ENCODE measurements at regions not wholly inside any gene's neighbourhood (a gene's known extent, or its start where the extent isn't known, plus 50 kb on each side); places are given as distances from the start of the nearest gene placed in this dataset.

DNA sequence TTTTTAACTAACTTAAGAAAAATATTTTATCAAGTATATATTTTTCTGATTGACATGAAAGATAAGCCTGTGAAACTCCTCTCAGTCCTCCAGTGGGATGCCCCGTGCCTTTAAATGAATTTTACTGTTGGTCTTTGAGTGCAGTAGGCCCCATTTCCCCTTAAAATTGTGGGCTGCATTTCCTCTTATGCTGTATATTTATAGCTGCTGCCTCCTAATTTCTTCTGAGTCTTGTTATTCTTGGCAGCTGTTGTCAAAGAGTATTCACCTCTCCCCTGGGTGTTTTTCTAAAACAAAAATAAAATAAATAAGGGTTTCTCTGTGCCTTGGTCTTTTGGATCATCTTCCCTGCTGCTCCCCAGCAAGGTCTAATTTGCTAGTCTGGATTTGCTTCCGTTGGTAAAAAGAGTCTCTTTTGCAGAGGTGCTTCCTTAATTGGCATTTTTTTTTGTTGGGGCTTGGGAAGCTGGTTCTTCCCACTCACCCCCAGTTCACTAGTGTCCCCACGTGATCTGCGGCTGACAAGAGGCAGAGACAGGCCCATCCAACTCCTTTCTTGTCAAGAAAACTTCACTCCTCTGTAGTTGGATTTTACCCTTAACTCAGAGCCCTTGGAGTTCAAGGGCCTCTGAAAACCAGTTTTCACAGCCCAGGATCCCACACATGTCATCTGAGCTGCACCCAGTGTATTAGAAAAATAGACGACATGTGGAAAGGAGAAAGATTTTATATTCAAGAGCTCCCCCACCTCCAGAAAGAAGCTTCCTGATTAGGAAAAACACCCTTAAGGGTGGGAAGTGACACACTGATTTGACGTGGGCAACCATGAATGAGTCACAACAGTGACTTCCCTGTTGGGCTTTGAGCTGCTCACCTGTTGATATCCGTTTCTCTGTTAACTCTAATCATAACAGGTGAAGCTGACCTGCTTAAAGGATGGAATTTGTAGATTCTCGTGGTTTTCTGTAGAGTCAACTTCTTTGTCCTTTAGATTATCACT, 431.5 kb downstream of the DCDC2C start:
- no peak for DNase-seq (ENCODE audit: low read depth)

DNA sequence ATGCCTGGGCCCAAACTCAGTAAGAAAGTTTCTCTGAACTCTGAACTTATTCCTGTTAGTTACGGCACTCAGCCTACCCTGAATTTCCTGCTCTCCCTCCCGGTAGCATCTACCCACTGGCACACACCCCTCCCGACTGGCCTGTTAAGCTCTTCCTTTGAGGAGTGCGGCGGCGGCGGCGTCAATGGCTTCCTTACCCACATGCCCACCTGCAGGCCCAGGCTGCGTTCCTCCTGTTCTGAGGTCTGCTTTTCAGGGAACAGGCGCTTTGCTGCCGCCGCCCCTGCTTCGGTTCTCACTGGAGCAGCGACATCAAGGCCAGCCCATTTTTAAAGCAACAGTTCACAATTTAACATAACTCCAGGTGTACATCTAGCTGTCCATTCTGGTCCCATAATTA, 432.4 kb downstream of the DCDC2C start:
- no peak for DNase-seq (ENCODE audit: low read depth)

DNA sequence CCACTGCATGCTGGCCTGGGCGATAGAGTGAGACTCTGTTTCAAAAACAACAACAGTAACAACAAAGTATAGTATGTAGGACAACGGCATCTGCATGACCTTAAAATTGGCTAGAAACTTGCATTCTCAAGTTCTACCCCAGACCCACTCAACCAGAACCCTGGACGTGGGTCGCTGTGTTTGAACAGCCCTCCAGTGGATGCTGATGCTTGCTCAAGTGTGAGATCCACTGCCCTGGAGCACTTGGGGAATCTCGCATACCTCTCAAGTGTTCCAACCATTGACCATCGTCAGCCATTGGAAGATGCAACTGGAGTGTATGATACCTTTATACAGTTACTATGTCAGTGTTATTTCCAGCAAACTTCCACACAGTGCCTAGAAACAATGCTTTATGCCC, 435.9 kb downstream of the DCDC2C start:
- no peak for DNase-seq (ENCODE audit: low read depth)

DNA sequence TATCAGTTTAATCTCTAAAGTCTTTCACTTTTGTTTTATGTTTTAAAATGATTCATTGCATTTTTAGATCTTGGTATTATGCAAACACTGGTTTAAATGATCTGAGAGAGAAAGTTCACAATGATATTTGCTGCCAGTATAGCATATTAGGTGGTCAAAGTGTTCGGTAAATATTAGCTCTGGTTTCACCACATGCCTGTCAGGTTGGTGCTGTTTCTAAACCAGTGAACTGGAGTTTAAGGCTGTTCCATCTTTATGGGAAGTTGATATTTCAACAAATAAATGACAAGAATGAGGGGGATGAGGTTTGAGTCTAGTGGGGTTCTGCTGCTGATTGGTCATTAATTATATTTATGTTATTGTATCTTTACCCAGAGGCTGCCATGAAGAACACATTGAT, 436.4 kb downstream of the DCDC2C start:
- no peak for DNase-seq (ENCODE audit: low read depth)

DNA sequence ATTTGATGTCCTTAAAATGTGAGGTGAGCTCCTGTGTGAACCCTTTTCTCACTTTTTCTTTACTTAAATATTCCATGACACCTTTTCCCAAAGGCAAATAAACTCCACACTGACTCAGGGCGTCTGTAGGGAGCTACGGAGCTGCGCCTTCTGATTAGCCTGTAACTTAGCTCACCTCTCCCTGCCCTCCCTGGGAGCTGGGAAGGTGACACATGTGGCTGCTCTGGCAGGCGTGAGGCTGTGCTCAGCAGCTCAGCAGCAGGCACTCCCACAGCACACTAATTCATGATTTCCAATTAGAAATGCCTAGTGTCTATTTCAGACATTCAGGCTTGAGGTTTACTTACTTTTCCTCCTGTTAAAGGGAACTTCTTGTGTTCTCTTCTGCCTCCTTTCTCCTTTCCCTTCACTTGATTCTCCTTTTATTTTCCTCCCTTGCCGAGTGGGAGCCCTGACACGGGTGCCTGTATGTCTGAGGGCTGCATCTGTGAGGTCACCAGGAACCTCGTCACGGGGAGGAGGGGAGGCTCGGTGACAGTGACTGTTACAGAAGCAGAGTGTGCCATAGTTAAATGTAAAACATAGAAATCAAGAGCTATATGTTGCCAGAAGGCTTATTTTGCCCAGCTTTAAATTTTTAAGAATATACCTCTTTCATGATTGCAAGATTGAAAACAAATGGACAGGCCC, 437.1 kb downstream of the DCDC2C start:
- no peak for DNase-seq (ENCODE audit: low read depth)

DNA sequence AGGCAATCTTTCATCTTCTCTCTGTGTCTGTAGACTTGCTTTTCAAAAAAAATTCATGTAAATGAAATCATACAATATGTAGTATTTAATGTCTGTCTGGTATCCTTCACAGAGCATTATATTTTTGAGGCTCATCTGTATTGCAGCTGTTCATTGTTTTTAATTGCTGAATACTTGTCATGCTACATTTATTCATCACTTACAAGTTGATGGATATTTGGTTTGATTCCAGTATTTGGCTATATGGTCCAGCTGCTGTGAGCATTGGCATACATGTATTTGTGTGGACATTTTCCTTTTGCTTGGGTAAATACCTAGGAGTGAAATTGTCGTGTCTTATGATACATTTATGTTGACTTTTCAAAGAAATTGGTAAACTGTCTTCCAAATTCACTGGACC, 441.4 kb downstream of the DCDC2C start:
- no peak for DNase-seq (ENCODE audit: low read depth)

DNA sequence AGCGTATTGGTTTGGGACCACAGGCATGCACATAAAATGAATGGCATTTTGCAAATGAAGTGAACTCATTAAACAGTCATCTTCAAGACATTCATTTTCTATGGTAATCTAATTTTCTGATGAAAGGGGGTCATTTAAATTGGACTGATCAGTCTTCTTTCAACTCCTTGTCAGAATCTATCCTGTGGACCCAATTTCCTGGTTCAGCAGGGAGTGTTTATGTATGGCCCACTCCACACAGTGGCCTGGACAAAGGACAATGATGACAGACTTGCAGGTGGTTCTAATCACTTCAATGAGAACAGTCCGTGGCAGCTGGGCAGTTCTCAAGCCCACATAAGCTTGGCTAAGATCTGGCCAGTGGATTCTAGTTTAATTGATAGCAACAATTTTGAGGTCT, 448.1 kb downstream of the DCDC2C start:
- no peak for DNase-seq (ENCODE audit: low read depth)

DNA sequence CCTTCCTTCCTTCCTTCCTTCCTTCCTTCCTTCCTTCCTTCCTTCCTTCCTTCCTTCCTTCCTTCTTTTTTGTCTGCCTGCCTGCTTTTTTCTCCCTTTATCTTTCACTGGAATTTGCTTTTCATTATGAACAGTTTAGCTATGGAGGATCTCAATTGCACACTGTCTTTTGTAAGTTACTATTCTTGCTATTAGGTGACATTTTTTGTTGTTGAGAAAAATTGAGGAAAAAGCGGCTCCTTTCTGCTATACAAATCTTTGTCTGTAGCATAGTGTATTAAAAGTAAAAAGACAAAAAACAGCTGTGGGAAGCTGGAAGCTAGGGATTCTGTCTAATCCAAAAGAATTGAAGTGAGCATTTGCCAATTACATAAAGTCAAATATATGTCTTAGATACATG, 448.7 kb downstream of the DCDC2C start:
- no peak for DNase-seq (ENCODE audit: low read depth)

DNA sequence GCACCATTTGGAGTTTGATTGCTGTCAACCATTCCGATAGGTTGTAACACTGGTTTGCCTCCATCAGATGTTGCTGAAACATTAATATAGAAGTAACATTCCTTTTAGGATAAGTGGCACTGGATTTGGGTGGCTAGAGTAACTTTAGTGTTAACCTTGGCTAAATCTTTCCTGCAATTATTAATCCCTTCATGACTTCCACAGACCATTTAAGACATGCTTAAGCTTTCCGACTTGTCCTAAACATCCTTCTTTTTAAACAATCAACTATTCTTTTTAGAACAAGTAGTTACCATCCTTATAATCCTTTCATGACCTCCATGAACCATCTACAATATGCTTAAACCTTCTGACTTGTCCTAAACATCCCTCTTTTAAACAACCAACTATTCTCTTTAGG, 465.5 kb downstream of the DCDC2C start:
- DNase-seq (ENCODE audit: low read depth) = no peak

DNA sequence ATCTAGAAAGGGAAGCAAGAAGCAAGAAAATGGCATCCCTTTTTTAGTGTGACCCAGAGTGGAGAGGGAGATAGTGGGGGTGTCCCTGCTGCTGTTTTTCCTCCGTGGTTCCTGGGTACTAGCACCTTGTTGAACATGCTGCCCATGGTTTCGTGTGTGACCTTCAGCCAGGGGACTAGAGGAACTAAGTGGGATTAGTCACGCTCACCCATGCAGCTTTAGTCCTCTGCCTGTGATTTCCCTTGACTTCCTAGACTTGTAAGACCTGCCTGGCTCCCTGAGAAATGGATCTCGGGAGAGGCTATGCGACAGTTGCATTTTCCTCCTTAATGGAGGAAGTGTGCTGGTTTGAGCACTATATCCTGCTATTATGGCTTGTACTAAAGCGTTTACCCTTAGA, 471.4 kb downstream of the DCDC2C start:
- no peak for DNase-seq (ENCODE audit: low read depth)

DNA sequence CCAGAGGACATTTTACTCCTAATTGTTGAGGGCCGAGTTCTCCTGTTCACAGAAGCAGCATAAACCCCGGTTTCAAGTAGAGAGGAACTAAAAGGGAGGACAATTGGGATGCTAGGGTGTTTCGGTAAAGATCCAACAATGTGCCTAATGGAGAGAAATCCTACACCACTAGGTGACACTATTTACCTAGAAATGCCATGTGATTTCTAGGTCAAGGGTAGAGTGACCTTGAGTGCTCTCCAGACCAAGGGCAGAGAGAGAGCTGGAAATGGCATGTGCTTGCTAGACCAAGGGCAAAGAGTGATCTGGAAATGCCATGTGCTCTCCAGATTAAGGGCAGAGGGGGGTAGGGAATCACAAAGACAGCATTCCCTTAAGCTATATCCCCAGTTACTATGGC, 472.0 kb downstream of the DCDC2C start:
- DNase-seq (ENCODE audit: low read depth) = no peak

DNA sequence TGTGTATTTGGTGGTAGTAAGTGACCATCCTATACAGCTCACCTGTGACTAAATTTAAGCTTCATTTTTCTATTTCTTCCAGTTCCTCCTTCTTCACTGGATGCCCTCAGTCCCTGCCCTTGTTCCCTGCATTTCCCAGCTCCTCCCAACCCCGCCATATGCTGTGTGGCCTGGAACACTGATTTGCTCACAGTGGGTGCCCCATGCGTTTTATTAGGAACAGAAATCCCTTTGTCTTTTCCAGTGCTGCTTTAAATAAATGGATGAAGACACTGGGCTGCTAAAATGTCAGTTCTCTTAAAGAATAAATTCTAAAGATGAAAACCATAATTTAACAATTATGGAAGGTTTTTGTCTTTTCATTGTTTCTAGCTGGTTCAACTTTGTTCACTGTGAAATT, 477.3 kb downstream of the DCDC2C start:
- no peak for DNase-seq (ENCODE audit: low read depth)

DNA sequence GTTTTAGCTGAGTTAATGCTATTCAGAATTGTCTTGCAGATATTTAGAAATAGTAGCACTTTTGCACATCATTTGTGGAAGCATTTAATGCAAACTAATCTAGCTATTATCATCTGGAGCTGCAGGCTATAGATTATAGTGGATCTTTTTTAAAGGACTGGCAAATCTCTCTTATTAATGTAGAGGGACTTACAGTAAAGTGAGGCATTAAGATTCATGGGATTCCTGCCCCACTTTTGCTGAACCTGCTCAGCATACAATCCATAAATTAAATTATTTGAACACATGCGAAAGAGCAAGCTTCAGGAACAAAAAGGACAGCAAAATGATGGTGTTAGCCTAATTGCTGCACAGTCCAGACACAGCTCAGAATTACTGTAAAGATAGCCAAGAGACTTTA, 477.7 kb downstream of the DCDC2C start:
- no peak for DNase-seq (ENCODE audit: low read depth)

DNA sequence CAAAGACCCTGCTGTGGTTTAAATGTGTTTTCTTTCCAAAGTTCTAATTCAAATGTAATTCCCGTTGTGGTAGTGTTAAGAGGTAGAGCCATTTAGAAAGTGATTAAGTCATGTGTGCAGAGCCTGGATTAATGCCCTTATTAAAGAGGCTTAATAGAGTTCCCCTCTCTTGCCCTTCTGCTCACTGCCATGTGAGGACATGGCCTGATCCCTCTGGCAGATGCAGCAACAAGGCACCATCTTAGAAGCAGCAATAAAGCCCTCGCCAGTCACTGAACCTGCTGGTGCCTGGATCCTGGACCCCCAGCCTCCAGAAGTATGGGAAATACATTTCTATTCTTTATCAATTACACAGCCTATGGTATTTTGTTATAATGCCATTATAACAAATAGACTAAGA, 485.2 kb downstream of the DCDC2C start:
- no peak for DNase-seq (ENCODE audit: low read depth)

DNA sequence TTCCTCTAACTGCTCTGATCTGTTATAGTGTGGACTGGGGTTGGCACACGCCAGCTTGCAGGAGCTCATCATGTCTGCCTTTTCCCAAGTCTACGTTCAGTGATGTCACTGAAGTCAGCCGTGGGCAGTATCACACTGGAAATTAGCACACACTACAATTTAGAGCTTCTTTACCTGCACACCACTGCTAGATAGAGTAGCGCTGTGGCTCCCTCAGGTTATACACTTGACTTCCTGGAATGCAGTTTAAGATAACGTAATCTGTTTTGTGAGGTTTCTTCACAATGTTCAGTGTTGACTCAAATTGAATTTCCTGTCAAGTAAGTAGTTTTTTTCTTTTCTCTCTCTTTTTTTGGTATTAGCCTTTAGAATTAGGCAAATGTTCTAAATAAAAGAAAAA, 487.2 kb downstream of the DCDC2C start:
- DNase-seq (ENCODE audit: low read depth) = no peak

DNA sequence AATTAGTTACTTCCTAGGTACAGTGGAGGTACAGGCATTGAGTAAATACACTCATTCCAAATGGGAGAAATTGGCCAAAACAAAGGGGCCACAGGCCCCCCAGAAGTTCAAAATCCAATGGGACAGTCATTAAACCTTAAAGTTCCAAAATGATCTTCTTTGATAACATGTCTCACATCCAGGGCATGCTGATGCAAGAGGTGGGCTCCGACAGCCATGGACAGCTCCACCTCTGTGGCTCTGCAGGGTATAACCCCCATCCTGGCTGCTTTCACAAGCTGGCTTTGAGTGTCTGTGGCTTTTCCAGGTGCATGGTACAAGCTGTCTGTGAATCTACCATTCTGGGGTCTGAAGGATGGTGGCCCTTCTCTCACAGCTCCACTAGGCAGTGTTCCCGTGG, 488.7 kb downstream of the DCDC2C start:
- DNase-seq (ENCODE audit: low read depth) = no peak

DNA sequence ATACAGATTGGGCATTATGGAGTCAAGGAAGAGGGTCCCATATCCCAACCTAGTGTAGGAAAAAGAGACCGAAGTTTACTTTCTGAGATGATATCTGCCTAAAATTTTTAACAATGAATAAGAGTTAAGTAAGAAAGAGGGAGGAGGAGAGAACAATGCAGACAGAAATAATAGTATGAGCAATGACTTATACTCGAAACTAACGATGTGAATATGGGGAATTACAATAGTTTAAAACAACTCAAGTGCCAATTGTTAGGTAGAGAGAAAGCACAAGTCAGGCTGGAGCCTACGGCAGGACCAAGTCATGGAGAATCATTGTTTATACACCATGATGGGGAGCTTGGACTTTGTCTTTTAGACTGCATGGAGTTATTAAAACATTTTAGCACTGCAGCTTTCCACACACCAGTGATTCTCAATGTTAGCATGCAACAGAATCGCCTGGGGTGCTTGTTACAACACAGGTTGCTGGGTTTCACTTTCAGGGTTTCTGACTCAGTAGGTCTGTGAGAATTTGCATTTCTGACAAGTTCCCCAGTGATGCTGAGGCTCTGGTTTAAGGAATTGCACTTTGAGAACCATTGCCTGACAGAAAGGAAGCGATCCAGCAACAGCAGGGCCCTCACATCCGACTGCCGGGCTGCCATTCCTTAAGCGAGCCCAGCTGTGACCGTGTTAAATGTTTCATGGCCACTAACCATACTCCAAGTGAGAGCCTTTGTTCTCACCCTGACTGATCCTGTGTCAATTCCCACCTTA, 511.2 kb downstream of the DCDC2C start:
- DNase-seq (ENCODE audit: low read depth) = no peak

DNA sequence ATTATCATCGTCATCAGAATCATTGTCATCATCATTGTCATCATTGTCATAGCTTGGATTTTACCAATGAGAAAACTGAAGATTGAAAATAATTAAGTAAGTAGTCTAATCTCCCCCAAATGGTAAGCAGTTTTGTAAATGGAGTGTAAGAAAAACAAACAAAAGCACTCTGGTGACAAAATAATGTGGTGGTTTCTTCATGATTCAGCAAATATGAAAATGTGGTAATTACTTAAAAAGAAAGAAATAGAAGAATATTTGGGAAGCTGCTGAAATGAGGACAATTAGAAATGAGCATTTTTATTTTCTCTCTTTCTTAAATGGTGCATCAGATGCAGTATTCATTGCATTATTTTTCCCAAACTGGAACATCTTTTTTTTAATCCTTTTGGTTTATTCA, 514.4 kb downstream of the DCDC2C start:
- DNase-seq (ENCODE audit: low read depth) = no peak

DNA sequence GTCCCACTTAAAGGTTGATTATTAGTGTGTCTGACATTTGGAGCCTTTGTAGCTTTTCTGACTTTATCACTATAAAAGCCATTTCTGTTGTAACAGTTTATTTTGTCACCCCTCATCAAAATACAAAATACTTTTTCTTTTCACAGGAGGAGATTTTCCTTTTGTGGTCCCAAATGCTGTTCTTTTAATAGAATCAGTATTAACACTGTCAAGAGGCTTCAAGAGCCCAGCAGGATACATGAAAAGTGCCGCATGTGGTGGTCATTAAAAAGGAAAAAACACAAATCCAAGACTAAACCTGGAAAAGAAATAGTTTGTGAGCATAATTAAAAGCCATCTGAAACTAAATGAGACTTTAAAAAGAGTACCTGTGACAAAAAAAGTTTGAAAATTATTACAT, 515.7 kb downstream of the DCDC2C start:
- DNase-seq (ENCODE audit: low read depth) = no peak

DNA sequence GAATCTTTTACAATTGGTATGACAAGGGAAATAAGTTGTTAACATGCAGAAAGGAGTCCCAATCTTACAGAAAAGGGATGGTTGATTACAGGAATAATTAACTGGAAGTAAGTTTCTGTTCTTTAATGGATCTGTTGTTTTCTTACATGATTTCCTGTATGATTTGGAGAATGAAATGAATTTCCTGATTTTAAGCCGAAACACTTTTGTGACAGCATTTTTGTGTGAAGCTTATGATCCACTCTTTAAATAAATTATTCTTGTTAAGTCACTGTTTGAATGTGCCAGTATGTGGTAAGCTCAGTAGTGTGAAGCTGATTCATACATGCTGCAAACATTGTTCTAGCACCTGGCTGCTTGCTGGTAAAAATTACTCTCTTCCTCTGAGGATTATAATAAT, 516.2 kb downstream of the DCDC2C start:
- no peak for DNase-seq (ENCODE audit: low read depth)

DNA sequence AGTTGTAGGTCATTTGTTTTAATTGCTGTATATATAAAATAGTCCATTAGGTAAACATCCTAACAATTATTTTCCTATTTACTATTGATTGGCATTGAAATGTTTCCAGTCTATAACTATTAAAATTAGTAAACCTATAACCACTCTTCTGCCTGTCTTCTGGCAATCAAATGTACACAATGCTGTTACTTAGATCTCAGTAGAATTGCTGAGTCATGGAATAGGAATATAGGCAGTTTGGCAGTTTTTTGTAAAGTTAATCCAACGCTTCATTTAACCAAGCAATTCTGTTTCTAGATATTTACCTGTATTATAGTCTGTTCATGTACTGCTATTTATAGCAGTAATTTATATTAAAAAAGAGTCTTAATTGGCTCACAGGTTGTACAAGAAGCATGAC, 518.1 kb downstream of the DCDC2C start:
- DNase-seq (ENCODE audit: low read depth) = no peak

DNA sequence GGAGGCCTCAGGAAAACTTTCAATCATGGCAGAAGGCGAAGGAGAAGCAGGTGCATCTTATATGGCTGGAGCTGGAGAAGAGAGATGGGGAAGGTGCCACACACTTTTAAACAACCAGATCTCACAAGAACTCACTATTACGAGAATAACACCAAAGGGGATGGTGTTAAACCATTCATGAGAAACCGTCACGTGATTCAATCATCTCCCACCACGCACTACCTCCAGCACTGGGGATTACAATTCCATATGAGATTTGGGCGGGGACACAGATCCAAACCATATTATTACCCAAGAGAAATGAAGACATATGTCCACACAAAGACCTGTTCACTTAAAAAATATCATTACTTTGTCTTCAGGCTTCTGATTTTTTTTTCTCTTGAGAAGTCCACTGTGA, 518.5 kb downstream of the DCDC2C start:
- no peak for DNase-seq (ENCODE audit: low read depth)

Data from LHCN-M2 (cell line).